Astrocyte (in vitro differentiated cells and primary cell): ENCODE measurements at regions not wholly inside any gene's neighbourhood (a gene's known extent, or its start where the extent isn't known, plus 50 kb on each side); places are given as distances from the start of the nearest gene placed in this dataset.

Experiments used
- DNase-seq: peaks from one replicate; pipeline ENCODE4 v3.0.0-alpha.2; 2010; ENCODE audit warnings: low read depth
- FAIRE-seq: peaks from 2 replicates; lab custom pipeline; 2011; peaks lifted over from hg19 to GRCh38; lab: Jason Lieb, UNC
- H2AFZ ChIP-seq: 2 replicates; pipeline ENCODE4 v1.6.0; 2012; ENCODE audit warnings: low read depth, low read length, inconsistent platforms
- H3K27ac ChIP-seq: 2 replicates; pipeline ENCODE4 v1.5.1; 2011; ENCODE audit warnings: low read depth, low read length, inconsistent platforms
- H3K27me3 ChIP-seq: 2 replicates; pipeline ENCODE4 v1.6.0; 2011; ENCODE audit warnings: low read length, inconsistent platforms; ENCODE audit not compliant: insufficient read depth
- H3K36me3 ChIP-seq: 2 replicates; pipeline ENCODE4 v1.5.1; 2011; ENCODE audit warnings: low read length, inconsistent platforms; ENCODE audit not compliant: insufficient read depth
- H3K4me1 ChIP-seq: 2 replicates; pipeline ENCODE4 v1.5.1; 2011; ENCODE audit warnings: low read length, inconsistent platforms; ENCODE audit not compliant: insufficient read depth
- H3K4me2 ChIP-seq: 2 replicates; pipeline ENCODE4 v1.6.0; 2012; ENCODE audit warnings: low read length, inconsistent platforms
- H3K4me3 ChIP-seq: 2 replicates; pipeline ENCODE4 v1.5.1; 2011; ENCODE audit warnings: low read depth, mild to moderate bottlenecking, low read length, inconsistent platforms; ENCODE audit not compliant: insufficient read depth
- H3K79me2 ChIP-seq: 2 replicates; pipeline ENCODE4 v1.6.0; 2012; ENCODE audit warnings: mild to moderate bottlenecking, low read length, inconsistent platforms; ENCODE audit not compliant: insufficient read depth
- H3K9ac ChIP-seq: 2 replicates; pipeline ENCODE4 v1.6.0; 2012; ENCODE audit warnings: mild to moderate bottlenecking, low read length, inconsistent platforms
- H3K9me3 ChIP-seq: 2 replicates; pipeline ENCODE4 v1.5.1; 2012; ENCODE audit warnings: low read depth, mild to moderate bottlenecking, low read length, inconsistent platforms; ENCODE audit not compliant: insufficient read depth
- H4K20me1 ChIP-seq: 2 replicates; pipeline ENCODE4 v1.6.0; 2012; ENCODE audit warnings: low read length, inconsistent platforms; ENCODE audit not compliant: insufficient read depth
- H3K27ac Mint-ChIP-seq: one replicate; pipeline ENCODE4 v1.8.0; 2021; ENCODE audit warnings: mild to moderate bottlenecking, mixed read lengths; ENCODE audit not compliant: unreplicated experiment
- H3K27me3 Mint-ChIP-seq: one replicate; pipeline ENCODE4 v1.8.0; 2021; ENCODE audit warnings: low read depth, mixed read lengths; ENCODE audit not compliant: unreplicated experiment
- H3K36me3 Mint-ChIP-seq: one replicate; pipeline ENCODE4 v1.8.0; 2021; ENCODE audit warnings: low read depth, mixed read lengths; ENCODE audit not compliant: unreplicated experiment
- H3K4me1 Mint-ChIP-seq: one replicate; pipeline ENCODE4 v1.8.0; 2021; ENCODE audit warnings: low read depth, mixed read lengths; ENCODE audit not compliant: unreplicated experiment
- H3K4me3 Mint-ChIP-seq: one replicate; pipeline ENCODE4 v1.8.0; 2021; ENCODE audit warnings: mild to moderate bottlenecking, moderate library complexity, mixed read lengths; ENCODE audit not compliant: unreplicated experiment
- H3K9me3 Mint-ChIP-seq: one replicate; pipeline ENCODE4 v1.8.0; 2021; ENCODE audit warnings: mild to moderate bottlenecking, mixed read lengths; ENCODE audit not compliant: unreplicated experiment
- EZH2 ChIP-seq: IDR thresholded peaks from 2 replicates; pipeline ENCODE4 v1.6.1; 2012; ENCODE audit warnings: mild to moderate bottlenecking, low read length, inconsistent platforms; ENCODE audit not compliant: insufficient read depth
- TF ChIP-seq, protein P1 (sequence below): IDR thresholded peaks from 2 replicates; pipeline ENCODE4 v1.5.1; 2011; ENCODE audit warnings: low read depth, mild to moderate bottlenecking, inconsistent platforms, low read length, moderate library complexity; ENCODE audit not compliant: insufficient read depth

DNA sequence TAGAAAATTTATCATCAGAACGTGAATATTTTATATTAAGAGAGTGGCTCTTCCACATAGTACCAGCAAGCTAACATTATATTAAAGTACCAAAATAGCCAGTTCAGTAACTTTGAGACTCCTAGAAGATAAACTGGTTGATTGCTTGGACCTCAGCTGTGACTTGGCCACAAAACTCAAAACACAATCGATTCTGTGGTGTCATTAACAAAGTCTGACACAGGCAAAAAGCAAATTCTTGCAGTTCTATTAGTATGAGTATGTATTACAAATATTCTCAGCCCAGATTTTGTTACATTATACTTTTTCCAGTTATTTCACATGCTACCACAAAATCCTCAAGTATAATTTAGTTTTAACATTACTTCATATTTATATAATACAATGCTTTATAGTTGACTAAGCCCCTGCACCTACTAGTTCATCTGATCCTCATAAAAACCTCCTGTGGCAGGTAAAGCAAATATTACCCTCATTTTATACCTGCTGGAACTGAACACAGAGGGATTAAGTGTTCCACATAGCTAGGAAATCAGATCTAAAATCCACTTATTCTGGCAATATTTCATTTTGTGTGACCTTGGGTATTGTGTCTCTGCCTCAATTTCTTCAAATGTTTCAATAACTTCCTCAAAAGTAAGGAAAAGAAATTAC lies 279.9 kb upstream of the MKLN1 start:
- Histone ChIP-seq H4K20me1 (no peaks in the 10 kb centered on the region), H3K9ac (no peak overlapping the region), H3K36me3 (no peaks in the 10 kb centered on the region), H2AFZ (no peak overlapping the region), H3K4me3 (no peak overlapping the region), H3K27ac (no peak overlapping the region), H3K27me3 (no peaks in the 10 kb centered on the region), H3K79me2 (no peaks in the 10 kb centered on the region), H3K4me1 (no peaks in the 10 kb centered on the region), H3K9me3 (no peaks in the 10 kb centered on the region), H3K4me2 (no peak overlapping the region)
- no peak for DNase-seq
- no peak overlapping the region for H3K27ac Mint-ChIP-seq
- no peak overlapping the region for H3K4me3 Mint-ChIP-seq
- FAIRE-seq: no peak
- H3K36me3 Mint-ChIP-seq: peaks cover 28% of the 10 kb centered on the region
- H3K9me3 Mint-ChIP-seq: peaks cover 7% of the 10 kb centered on the region
- peaks cover under 1% of the 10 kb centered on the region for H3K4me1 Mint-ChIP-seq
- no peaks in the 10 kb centered on the region for H3K27me3 Mint-ChIP-seq
- TF ChIP-seq, protein P1, sequence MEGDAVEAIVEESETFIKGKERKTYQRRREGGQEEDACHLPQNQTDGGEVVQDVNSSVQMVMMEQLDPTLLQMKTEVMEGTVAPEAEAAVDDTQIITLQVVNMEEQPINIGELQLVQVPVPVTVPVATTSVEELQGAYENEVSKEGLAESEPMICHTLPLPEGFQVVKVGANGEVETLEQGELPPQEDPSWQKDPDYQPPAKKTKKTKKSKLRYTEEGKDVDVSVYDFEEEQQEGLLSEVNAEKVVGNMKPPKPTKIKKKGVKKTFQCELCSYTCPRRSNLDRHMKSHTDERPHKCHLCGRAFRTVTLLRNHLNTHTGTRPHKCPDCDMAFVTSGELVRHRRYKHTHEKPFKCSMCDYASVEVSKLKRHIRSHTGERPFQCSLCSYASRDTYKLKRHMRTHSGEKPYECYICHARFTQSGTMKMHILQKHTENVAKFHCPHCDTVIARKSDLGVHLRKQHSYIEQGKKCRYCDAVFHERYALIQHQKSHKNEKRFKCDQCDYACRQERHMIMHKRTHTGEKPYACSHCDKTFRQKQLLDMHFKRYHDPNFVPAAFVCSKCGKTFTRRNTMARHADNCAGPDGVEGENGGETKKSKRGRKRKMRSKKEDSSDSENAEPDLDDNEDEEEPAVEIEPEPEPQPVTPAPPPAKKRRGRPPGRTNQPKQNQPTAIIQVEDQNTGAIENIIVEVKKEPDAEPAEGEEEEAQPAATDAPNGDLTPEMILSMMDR: no peak
- TF ChIP-seq EZH2: no peak

DNA sequence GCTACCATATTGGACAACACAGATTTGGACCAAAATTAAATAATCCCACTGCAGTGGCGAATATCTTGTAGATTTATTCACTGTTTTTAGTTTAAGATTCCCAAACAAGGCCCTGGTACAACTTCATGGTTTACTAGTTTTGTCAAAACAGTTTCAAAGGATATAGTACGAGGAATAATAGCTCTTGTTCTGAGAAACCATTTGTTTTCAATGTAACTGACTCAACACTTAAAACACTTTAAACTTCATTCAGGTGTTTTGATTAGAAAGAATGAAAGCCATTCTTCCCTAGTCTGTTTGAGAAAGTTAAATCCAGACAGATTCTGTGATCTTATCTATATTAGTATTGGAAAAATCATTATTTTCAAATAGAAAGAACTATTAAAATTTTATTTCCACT lies 276.4 kb upstream of the MKLN1 start:
- FAIRE-seq (no peak), DNase-seq (no peak)
- H3K9me3 Mint-ChIP-seq: no peaks in the 10 kb centered on the region
- H3K27me3 Mint-ChIP-seq: no peaks in the 10 kb centered on the region
- H3K79me2 ChIP-seq: no peaks in the 10 kb centered on the region
- H2AFZ ChIP-seq: no peak overlapping the region
- no peak overlapping the region for H3K27ac Mint-ChIP-seq
- no peak overlapping the region for H3K27ac ChIP-seq
- H3K4me1 ChIP-seq: no peaks in the 10 kb centered on the region
- H3K4me3 ChIP-seq: no peak overlapping the region
- no peaks in the 10 kb centered on the region for H3K27me3 ChIP-seq
- H3K4me1 Mint-ChIP-seq: peaks cover 2% of the 10 kb centered on the region
- peaks cover 16% of the 10 kb centered on the region for H4K20me1 ChIP-seq
- no peak overlapping the region for H3K4me3 Mint-ChIP-seq
- TF ChIP-seq, protein P1: no peak
- TF ChIP-seq EZH2: no peak
- H3K36me3 Mint-ChIP-seq: peaks cover 32% of the 10 kb centered on the region
- no peak overlapping the region for H3K4me2 ChIP-seq
- no peaks in the 10 kb centered on the region for H3K36me3 ChIP-seq
- H3K9ac ChIP-seq: no peak overlapping the region
- H3K9me3 ChIP-seq: no peaks in the 10 kb centered on the region

DNA sequence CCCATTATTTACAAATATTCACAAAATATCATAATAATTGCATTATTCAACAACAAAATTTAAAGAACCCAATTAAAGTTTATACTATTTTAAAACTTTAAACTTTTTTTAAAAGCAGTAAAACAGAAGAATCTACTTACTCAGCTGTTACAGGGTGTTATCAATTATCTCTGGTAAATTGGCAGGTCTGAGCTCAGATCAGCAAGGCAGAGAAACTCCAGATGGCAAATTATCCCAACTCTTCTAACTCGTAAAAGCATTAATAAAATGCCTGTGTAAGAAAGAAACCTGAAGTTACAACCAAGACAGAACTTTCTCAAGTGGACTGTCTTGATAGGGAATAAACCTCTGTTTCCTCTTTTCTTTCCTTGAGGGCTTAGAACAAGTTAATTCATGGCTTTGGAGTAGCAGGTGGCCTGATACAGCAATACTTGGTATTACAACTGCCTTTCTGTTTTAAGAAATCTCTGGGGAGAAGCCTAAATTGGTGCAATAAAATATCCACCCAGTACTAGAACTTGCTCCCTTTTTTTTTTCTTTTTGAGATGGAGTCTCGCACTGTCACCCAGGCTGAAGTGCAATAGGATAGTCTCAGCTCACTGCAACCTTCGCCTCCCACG lies 275.3 kb upstream of the MKLN1 start:
- Histone ChIP-seq H3K36me3 (no peaks in the 10 kb centered on the region), H3K27ac (no peak overlapping the region), H3K9ac (no peak overlapping the region), H3K27me3 (no peaks in the 10 kb centered on the region), H3K4me2 (no peak overlapping the region), H3K9me3 (no peaks in the 10 kb centered on the region), H3K4me1 (no peaks in the 10 kb centered on the region), H4K20me1 (peaks cover 16% of the 10 kb centered on the region), H2AFZ (no peak overlapping the region), H3K79me2 (no peaks in the 10 kb centered on the region), H3K4me3 (no peak overlapping the region)
- FAIRE-seq: no peak
- no peaks in the 10 kb centered on the region for H3K9me3 Mint-ChIP-seq
- peaks cover 2% of the 10 kb centered on the region for H3K4me1 Mint-ChIP-seq
- no peak for TF ChIP-seq EZH2
- TF ChIP-seq, protein P1: no peak
- H3K36me3 Mint-ChIP-seq: peaks cover 30% of the 10 kb centered on the region
- DNase-seq: no peak
- no peaks in the 10 kb centered on the region for H3K27me3 Mint-ChIP-seq
- no peak overlapping the region for H3K27ac Mint-ChIP-seq
- no peak overlapping the region for H3K4me3 Mint-ChIP-seq
